Gastroesophageal sphincter (tissue), 3 donors: ENCODE measurements at regions not wholly inside any gene's neighbourhood (a gene's known extent, or its start where the extent isn't known, plus 50 kb on each side); places are given as distances from the start of the nearest gene placed in this dataset.

ENCODE experiments used
- POLR2A ChIP-seq, 2 donors: fragments of 450-650 bp; IDR thresholded peaks; one replicate each; pipeline ENCODE4 v1.6.1; 2017; ENCODE audit warnings: antibody characterized with exemption in 2 of 2, mild to moderate bottlenecking in 2 of 2, moderate library complexity in 1 of 2
- TF ChIP-seq, protein P1 (sequence below), 4 experiments: fragments of 200-600 bp in 2 of 4; fragments of 450-650 bp in 2 of 4; sonication (generic) in 1 of 4; IDR thresholded peaks; one replicate each; pipeline ENCODE4 v1.5.1; 2017 to 2019; ENCODE audit warnings: antibody characterized with exemption in 4 of 4, mild to moderate bottlenecking in 2 of 4, moderate library complexity in 2 of 4

DNA sequence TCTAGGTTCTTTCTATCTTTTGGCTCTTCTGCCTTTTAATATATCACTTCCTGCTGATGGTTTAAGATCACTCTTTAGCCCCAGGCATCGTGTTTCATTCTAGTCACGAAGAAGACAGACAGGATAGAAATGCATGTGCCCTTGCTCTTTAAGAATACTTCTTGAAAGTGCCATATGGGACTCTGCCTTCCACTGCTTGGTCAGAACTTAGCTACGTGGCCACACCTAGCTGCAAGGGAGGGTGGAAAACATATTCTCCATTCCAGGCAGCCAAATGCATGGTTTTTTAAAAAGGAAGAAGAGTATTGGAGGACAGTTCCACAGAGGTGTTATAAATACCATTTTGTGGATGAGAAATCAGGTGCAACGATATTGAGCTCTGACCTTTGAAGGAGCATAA lies 143.3 kb downstream of the KLRB1 start:
- TF ChIP-seq, protein P1, sequence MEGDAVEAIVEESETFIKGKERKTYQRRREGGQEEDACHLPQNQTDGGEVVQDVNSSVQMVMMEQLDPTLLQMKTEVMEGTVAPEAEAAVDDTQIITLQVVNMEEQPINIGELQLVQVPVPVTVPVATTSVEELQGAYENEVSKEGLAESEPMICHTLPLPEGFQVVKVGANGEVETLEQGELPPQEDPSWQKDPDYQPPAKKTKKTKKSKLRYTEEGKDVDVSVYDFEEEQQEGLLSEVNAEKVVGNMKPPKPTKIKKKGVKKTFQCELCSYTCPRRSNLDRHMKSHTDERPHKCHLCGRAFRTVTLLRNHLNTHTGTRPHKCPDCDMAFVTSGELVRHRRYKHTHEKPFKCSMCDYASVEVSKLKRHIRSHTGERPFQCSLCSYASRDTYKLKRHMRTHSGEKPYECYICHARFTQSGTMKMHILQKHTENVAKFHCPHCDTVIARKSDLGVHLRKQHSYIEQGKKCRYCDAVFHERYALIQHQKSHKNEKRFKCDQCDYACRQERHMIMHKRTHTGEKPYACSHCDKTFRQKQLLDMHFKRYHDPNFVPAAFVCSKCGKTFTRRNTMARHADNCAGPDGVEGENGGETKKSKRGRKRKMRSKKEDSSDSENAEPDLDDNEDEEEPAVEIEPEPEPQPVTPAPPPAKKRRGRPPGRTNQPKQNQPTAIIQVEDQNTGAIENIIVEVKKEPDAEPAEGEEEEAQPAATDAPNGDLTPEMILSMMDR (IDR thresholded peaks at IDR 0.05), result no peak
- TF ChIP-seq POLR2A (IDR thresholded peaks at IDR 0.05), result no peak
